HG02610 (cell line): ENCODE measurements at regions not wholly inside any gene's neighbourhood (a gene's known extent, or its start where the extent isn't known, plus 50 kb on each side); places are given as distances from the start of the nearest gene placed in this dataset.
"Not testable (repeated sequence)": the region's sequence is repeated elsewhere in the genome, so short reads cannot be mapped to it uniquely, and the experiment has no call there.

Experiments used
- ATAC-seq: cut with Tn5 transposase; IDR thresholded peaks from one replicate; pipeline ENCODE4 v1.9.1; 2021; ENCODE audit warnings: mild to moderate bottlenecking, moderate library complexity; ENCODE audit not compliant: unreplicated experiment

DNA sequence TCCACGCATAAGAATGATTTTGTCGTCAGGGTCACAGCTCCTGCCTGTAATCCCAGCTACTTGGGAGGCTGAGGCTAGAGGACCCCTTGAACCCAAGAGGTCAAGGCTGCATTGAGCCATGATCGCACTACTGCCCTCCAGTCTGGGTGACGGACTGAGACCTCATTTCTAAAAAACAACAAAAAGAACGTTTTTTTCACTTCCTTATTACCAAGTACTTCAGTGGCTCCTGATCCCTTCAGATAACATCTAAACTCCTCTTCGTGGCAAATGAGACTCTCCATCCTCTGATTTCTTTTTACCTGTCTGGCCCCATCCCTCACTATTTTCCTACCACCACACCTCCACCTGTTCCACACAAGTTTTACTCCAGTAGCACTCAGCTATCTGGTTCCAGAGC, 105.4 kb upstream of the TLK1 start:
- ATAC-seq = no peak

DNA sequence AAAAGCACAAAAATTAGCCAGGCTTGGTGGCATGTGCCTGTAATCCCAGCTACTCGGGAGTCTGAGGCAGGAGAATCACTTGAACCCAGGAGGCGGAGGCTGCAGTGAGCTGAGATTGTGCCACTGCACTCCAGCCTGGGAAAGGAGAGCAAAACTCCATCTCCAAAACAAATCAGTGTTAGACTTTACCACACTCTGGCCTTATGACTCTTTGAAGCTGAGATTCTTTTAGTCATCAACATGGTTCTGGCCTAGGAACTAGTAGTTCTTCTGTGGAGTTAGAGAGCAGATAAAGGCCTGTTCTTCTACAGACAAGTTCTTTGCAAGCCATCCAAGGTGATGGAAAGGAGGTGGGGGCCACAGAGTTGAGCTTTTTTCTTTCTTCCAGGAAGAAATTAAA, 100.8 kb upstream of the TLK1 start:
- not testable (repeated sequence) for ATAC-seq

- peak; percentile 81 for ATAC-seq
These were observed 100.1 kb upstream of the TLK1 start for GRCh38 chr2:171260471-171261424.

GRCh38 chr2:171254666-171255065, 94.0 kb upstream of the TLK1 start:
- ATAC-seq = no peak

- no peak for ATAC-seq
These were observed 93.4 kb upstream of the TLK1 start for GRCh38 chr2:171253900-171254650.

DNA sequence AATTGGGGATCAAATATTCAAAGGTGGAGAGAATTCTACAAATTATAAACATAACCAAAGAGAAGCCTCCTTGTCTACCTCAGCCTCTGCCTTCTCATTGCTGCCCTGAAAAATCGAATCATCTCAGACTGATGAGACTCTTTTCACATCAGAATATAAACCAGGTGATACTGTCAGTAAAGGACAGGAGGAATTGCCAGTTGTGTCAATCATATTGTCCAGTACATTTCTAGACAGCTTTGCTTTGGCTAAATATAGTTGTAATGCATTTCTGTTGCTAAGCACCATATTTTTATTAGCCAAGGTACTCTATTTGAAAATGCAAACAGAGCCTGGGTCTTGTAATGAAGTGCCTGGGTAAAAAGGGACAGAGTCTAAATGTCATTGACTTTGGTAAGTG, 92.6 kb upstream of the TLK1 start:
- ATAC-seq = no peak

- ATAC-seq = no peak
These were observed 89.0 kb upstream of the TLK1 start for GRCh38 chr2:171249689-171250088.

DNA sequence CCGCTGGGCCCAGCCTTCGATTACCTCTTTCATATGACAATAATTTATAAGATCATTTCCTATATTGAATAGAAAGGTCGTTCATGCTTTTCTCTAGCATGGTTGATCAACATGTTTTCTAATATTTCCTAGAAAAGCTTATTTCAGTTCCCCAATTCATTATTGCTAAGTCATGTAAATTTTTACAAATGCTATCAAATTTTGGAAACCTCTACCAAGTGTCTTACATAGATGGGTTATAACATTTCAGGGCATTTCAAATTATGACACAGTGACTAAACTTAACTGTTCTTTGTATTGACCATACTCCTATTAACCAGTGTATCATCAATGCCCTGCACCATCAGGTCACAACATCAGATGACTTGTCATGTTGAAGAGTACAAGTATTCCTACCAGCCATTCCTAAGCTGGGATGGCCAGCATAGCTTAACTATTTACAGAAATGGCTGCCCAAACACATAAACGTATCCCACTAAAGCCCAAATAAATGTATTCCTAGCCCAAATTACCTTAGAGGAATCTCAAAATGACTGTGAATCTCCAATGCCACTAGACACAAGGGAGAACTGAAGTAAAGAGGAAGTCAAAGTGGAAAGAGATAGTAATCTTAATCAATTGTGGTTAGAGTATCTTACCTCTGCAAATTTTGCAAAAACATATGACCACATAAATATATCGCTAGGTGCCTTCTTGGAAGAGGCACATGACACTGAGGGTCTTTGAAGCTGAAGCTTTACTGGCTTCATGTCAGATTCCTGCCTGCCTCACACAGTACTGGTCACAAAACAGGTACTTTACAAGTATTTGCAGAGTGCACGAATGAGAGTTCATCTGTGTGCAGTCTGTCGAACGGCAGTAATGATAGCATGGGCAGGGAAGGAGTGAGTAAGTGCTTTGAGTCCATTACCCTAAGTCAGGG, 87.3 kb upstream of the TLK1 start:
- ATAC-seq = peak; percentile 61

DNA sequence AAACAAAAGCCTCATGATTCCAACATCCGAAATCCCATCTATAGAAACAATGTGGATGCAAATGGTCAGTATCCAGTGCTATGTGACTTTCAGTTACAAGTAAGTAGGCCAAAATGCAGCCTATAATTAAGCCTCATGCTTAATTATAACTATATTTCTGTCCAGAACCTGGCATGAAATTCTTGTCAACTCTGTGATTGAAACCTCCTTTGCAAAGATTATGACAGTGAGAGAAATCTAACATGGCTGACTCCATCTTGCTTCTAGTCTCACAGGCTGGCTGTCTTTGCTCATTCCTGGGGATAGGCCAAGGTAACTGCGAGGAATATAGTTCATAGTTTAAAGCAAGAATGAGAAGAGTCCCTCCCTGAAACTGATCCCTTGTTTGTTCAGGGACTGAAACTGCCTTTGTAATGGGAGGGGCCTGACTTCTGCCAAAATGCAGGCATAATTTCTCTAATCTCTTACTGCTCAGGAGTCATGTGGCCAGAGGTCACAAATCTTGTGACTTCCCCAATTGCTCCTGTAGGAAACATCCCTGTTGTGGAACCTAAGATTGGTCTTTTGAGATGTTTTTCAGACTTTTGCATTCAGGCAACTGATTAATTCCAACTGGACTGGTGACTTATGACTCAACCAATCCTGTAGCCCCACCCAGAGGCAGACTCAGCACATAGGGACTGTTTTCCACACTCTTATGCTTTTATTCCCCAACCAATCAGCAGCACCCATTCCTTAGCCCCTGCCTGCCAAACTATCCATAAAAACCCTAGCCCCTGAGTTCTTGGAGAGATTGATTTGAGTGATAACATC, 84.5 kb upstream of the TLK1 start:
- ATAC-seq = no peak

- ATAC-seq = no peak
These were observed 83.8 kb upstream of the TLK1 start for GRCh38 chr2:171244466-171244969.

GRCh38 chr2:171241771-171242170, 81.1 kb upstream of the TLK1 start:
- no peak for ATAC-seq

- no peak for ATAC-seq
These were observed 78.3 kb upstream of the TLK1 start for GRCh38 chr2:171238946-171239345.

- no peak for ATAC-seq
These were observed 77.2 kb upstream of the TLK1 start for GRCh38 chr2:171237751-171238505.

DNA sequence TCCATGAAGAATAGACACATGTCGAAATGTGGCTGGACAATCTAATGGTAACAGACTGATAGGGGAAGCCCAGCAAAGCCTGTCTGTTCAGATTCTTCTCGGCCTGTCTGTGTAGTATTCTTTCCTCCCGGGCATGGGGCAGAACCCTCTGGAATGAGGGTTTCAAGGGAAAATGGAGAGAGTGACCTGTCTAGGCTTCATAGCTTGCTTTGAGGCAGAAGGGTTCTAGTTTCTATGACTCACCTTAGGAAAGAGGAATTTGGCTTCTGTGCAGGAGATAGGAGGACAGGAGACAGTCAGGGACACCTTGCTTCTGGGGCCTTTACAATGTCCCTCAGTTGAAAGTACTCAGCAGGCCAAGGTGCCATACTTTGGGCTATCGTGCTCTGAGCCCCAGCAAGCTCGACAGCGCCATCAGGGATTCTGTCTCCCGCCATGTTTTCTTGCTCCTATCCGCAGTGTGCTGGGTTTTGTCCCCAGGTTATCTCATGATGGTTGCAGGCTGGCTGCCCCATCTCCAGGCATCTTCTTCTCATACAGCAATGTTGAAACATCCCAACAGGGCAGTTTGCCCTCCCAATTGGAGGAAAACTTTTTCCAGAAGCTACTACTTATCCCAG, 74.7 kb upstream of the TLK1 start:
- no peak for ATAC-seq

- no peak for ATAC-seq
These were observed 69.5 kb upstream of the TLK1 start for GRCh38 chr2:171230176-171230575.

DNA sequence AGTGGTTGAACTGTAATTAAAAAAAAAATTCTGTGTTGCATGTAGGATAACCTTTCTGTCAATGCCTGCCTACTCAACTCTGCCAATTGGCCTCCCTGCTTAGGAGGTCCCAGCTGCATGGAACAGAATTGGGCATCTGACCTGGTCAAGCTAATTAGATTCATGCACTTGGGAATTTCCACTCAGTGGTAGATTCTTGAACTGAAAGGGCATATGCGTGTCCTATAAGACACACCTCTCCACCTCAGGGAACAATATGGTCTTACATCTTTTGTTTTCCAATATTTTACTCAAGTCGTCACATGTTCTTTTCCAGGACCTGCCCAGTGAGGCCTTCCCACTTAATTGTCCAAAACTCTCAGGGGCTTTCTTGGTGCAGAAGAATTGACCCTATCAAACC, 68.1 kb upstream of the TLK1 start:
- no peak for ATAC-seq

DNA sequence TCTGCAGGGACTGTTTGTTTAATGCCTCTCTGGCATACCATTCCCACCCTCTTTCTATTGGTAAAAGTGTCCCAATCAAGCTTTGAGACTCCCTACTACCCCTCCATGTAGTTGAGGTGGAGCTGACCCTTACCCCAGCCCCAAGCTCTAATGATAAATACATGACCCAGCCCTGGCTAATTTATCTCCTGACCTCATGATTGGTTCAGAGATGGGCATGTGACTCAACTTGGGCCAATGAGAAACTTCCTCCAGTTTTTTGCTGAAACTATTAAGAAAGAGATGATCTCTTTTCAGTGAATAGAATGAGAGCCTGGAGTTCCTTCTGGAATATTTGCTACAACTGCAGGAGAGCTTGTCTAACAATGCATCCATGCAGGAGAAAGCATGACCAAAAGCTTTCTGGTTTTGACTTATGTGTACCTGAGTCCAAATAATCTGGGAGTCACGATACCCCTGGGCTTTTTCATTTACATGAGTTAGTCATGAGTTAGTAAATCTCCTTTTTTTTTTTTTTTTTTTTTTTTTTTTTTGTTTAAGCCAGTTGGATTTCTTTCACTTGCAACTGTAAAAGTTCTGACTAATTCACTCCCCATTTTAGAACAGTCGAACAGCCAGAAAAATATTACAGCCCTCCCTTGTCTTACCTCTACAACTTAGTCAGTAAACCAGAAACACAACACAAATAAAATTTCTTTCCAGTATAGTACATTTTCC, 66.5 kb upstream of the TLK1 start:
- no peak for ATAC-seq

DNA sequence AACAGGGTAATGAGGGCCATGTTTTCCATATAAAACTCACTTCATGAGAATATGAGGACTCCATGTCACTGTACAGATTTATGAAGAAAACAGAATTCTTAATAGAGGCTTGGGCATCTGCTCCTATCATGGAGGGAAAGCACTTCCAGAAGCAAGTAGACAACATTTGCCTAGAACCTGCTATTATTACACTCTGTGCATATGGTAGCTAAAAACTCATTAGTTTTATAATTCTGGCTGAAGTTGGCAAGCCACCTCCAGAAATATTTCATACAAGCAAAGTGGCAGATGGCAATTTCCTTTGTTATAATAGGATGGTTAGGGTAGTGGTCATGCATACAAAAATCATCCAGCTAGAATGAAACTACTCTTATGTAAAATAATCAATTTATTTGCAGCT, 65.8 kb upstream of the TLK1 start:
- ATAC-seq = no peak
